HEK293 (cell line): ENCODE measurements at regions not wholly inside any gene's neighbourhood (a gene's known extent, or its start where the extent isn't known, plus 50 kb on each side); places are given as distances from the start of the nearest gene placed in this dataset.

ENCODE experiments used
- CTCF ChIA-PET: fragments of 350-600 bp; formaldehyde crosslinking; extraction: SDS; loops from one replicate; lab custom pipeline; 2021; ENCODE audit warnings: antibody characterized with exemption; lab: Yijun Ruan, JAX
- POLR2A ChIA-PET: fragments of 300-600 bp; formaldehyde crosslinking; extraction: SDS; loops from one replicate; lab custom pipeline; 2020; ENCODE audit warnings: antibody characterized with exemption, inconsistent platforms; lab: Yijun Ruan, JAX
- H3K27ac ChIP-seq: fragments of 200-500 bp; sonication (Bioruptor generic); 2 replicates; pipeline ENCODE4 v1.5.1; 2014; ENCODE audit warnings: low read depth, low read length, control low read depth, inconsistent platforms; ENCODE audit errors: extremely low read depth
- H3K36me3 ChIP-seq, 2 experiments: fragments of 200-500 bp in 1 of 2; sonication (Bioruptor generic) in 1 of 2; 1 replicate in 1 of 2; 2 replicates in 1 of 2; pipeline ENCODE4 v1.5.1; 2014 to 2017; ENCODE audit warnings: inconsistent platforms in 2 of 2, low read length in 2 of 2; ENCODE audit not compliant: control insufficient read depth in 2 of 2, insufficient read depth in 1 of 2
- H3K4me1 ChIP-seq: fragments of 200-500 bp; sonication (Bioruptor generic); 2 replicates; pipeline ENCODE4 v1.5.1; 2014; ENCODE audit warnings: mild to moderate bottlenecking, low read length, inconsistent platforms; ENCODE audit not compliant: control insufficient read depth, insufficient read depth
- H3K4me3 ChIP-seq: 2 replicates; pipeline ENCODE4 v1.5.1; 2011; ENCODE audit warnings: low read depth, mild to moderate bottlenecking, control low read depth, low read length, moderate library complexity
- H3K9me3 ChIP-seq: fragments of 200-500 bp; sonication (Bioruptor generic); 2 replicates; pipeline ENCODE4 v1.5.1; 2014; ENCODE audit warnings: low read depth, low read length, inconsistent platforms; ENCODE audit not compliant: control insufficient read depth, insufficient read depth
- BCL11B ChIP-seq: fragments of 450-650 bp; formaldehyde crosslinking; IDR thresholded peaks from 2 replicates; pipeline ENCODE4 v1.5.1; 2016; ENCODE audit warnings: low read depth, missing biosample characterization, missing genetic modification characterization
- HIC1 ChIP-seq: fragments of 450-650 bp; formaldehyde crosslinking; IDR thresholded peaks from 2 replicates; pipeline ENCODE4 v1.5.1; 2016; ENCODE audit warnings: missing biosample characterization, missing genetic modification characterization
- HOXD13 ChIP-seq: sonication (generic); formaldehyde crosslinking; IDR thresholded peaks from 2 replicates; pipeline ENCODE4 v1.8.0; 2022; ENCODE audit warnings: missing genetic modification reagents, borderline replicate concordance
- OVOL3 ChIP-seq: fragments of 450-650 bp; formaldehyde crosslinking; IDR thresholded peaks from 2 replicates; pipeline ENCODE4 v1.5.1; 2016; ENCODE audit warnings: missing biosample characterization, missing genetic modification characterization
- SP7 ChIP-seq: fragments of 450-650 bp; formaldehyde crosslinking; IDR thresholded peaks from 2 replicates; pipeline ENCODE4 v1.5.1; 2016; ENCODE audit warnings: missing biosample characterization, missing genetic modification characterization
- YY2 ChIP-seq: fragments of 450-650 bp; formaldehyde crosslinking; IDR thresholded peaks from 2 replicates; pipeline ENCODE4 v1.5.1; 2016; ENCODE audit warnings: missing biosample characterization, missing genetic modification characterization
- ZEB2 ChIP-seq: fragments of 450-650 bp; formaldehyde crosslinking; IDR thresholded peaks from 2 replicates; pipeline ENCODE4 v1.5.1; 2016; ENCODE audit warnings: missing biosample characterization, missing genetic modification characterization
- ZFHX2 ChIP-seq: fragments of 450-650 bp; formaldehyde crosslinking; conservative IDR thresholded peaks from 2 replicates; pipeline ENCODE4 v1.5.1; 2016; ENCODE audit warnings: missing biosample characterization, missing genetic modification characterization
- ZFP41 ChIP-seq: fragments of 450-650 bp; formaldehyde crosslinking; IDR thresholded peaks from 2 replicates; pipeline ENCODE4 v1.5.1; 2016; ENCODE audit warnings: missing biosample characterization, missing genetic modification characterization, borderline replicate concordance
- ZNF10 ChIP-seq: fragments of 450-650 bp; formaldehyde crosslinking; IDR thresholded peaks from 2 replicates; pipeline ENCODE4 v1.5.1; 2017; ENCODE audit warnings: missing biosample characterization, missing genetic modification characterization
- ZNF146 ChIP-seq: fragments of 450-650 bp; formaldehyde crosslinking; IDR thresholded peaks from 2 replicates; pipeline ENCODE4 v1.5.1; 2016; ENCODE audit warnings: missing biosample characterization, missing genetic modification characterization
- ZNF16 ChIP-seq: fragments of 450-650 bp; formaldehyde crosslinking; IDR thresholded peaks from 2 replicates; pipeline ENCODE4 v1.5.1; 2016; ENCODE audit warnings: low read depth, missing biosample characterization, missing genetic modification characterization
- ZNF19 ChIP-seq: fragments of 450-650 bp; formaldehyde crosslinking; IDR thresholded peaks from 2 replicates; pipeline ENCODE4; 2016; ENCODE audit warnings: missing biosample characterization, missing genetic modification characterization, low read depth
- ZNF266 ChIP-seq: fragments of 450-650 bp; formaldehyde crosslinking; IDR thresholded peaks from 2 replicates; pipeline ENCODE4 v1.5.1; 2016; ENCODE audit warnings: missing biosample characterization, missing genetic modification characterization, low read depth
- ZNF324 ChIP-seq: fragments of 450-650 bp; formaldehyde crosslinking; IDR thresholded peaks from 2 replicates; pipeline ENCODE4 v1.5.1; 2016; ENCODE audit warnings: missing biosample characterization, missing genetic modification characterization
- ZNF350 ChIP-seq: fragments of 450-650 bp; formaldehyde crosslinking; IDR thresholded peaks from 2 replicates; pipeline ENCODE4 v1.5.0; 2017; ENCODE audit warnings: missing biosample characterization, mild to moderate bottlenecking, missing genetic modification characterization
- ZNF366 ChIP-seq: fragments of 450-650 bp; formaldehyde crosslinking; conservative IDR thresholded peaks from 2 replicates; pipeline ENCODE4 v1.5.1; 2016; ENCODE audit warnings: missing biosample characterization, missing genetic modification characterization
- ZNF394 ChIP-seq: fragments of 450-650 bp; formaldehyde crosslinking; IDR thresholded peaks from 2 replicates; pipeline ENCODE4 v1.5.1; 2016; ENCODE audit warnings: missing biosample characterization, missing genetic modification characterization, mild to moderate bottlenecking, moderate library complexity, borderline replicate concordance
- ZNF529 ChIP-seq: fragments of 450-650 bp; formaldehyde crosslinking; IDR thresholded peaks from 2 replicates; pipeline ENCODE4 v1.5.1; 2017; ENCODE audit warnings: missing genetic modification characterization, missing biosample characterization; ENCODE audit not compliant: insufficient replicate concordance
- ZNF530 ChIP-seq: fragments of 450-650 bp; formaldehyde crosslinking; IDR thresholded peaks from 2 replicates; pipeline ENCODE4 v1.5.1; 2016; ENCODE audit warnings: low read depth, missing biosample characterization, missing genetic modification characterization
- ZNF610 ChIP-seq: fragments of 450-650 bp; formaldehyde crosslinking; IDR thresholded peaks from 2 replicates; pipeline ENCODE4 v1.5.1; 2016; ENCODE audit warnings: missing biosample characterization, missing genetic modification characterization, borderline replicate concordance
- TF ChIP-seq, protein P1 (sequence below): fragments of 450-650 bp; formaldehyde crosslinking; IDR thresholded peaks from 2 replicates; pipeline ENCODE4 v1.5.1; 2016; ENCODE audit warnings: missing biosample characterization, missing genetic modification characterization
- TF ChIP-seq, protein P2 (sequence below): fragments of 450-650 bp; formaldehyde crosslinking; IDR thresholded peaks from 2 replicates; pipeline ENCODE4 v1.5.1; 2016; ENCODE audit warnings: missing biosample characterization, missing genetic modification characterization
- TF ChIP-seq, protein P3 (sequence below): fragments of 450-650 bp; formaldehyde crosslinking; IDR thresholded peaks from 2 replicates; pipeline ENCODE4 v1.5.1; 2016; ENCODE audit warnings: missing biosample characterization, missing genetic modification characterization

GRCh38 chr6:103910018-103910417, 949.7 kb downstream of the HACE1 start:
- no peaks in the 10 kb centered on the region for H3K36me3 ChIP-seq
- H3K27ac ChIP-seq = no peak overlapping the region
- no peaks in the 10 kb centered on the region for H3K9me3 ChIP-seq
- TF ChIP-seq HOXD13 (CRISPR knock-in tag) (no peak), ZNF366 (no peak), ZNF10 (tag by site-specific recombination) (peak; percentile 58; the same call in 1 of the 2 replicates), ZEB2 (no peak), BCL11B (tag by site-specific recombination) (no peak)
- ChIA-PET POLR2A (no interaction called here), CTCF (interaction anchor here (0.6 kb wide), 1 partner anchor 29 kb away, joined by 5 read pairs; no protein-coding TSS in a partner anchor)
- H3K4me3 ChIP-seq = no peak overlapping the region
- no peaks in the 10 kb centered on the region for H3K4me1 ChIP-seq

GRCh38 chr6:103908898-103909297, 950.8 kb downstream of the HACE1 start:
- CTCF ChIA-PET = interaction anchor here (0.6 kb wide), 1 partner anchor 9 kb away, joined by 3 read pairs; no protein-coding TSS in a partner anchor
- Histone ChIP-seq H3K36me3 (no peaks in the 10 kb centered on the region), H3K4me1 (no peaks in the 10 kb centered on the region)
- TF ChIP-seq YY2 (tag by site-specific recombination) = no peak
- TF ChIP-seq ZNF350 (tag by site-specific recombination) = no peak
- no peak for TF ChIP-seq ZFP41 (tag by site-specific recombination)
- TF ChIP-seq, protein P1, sequence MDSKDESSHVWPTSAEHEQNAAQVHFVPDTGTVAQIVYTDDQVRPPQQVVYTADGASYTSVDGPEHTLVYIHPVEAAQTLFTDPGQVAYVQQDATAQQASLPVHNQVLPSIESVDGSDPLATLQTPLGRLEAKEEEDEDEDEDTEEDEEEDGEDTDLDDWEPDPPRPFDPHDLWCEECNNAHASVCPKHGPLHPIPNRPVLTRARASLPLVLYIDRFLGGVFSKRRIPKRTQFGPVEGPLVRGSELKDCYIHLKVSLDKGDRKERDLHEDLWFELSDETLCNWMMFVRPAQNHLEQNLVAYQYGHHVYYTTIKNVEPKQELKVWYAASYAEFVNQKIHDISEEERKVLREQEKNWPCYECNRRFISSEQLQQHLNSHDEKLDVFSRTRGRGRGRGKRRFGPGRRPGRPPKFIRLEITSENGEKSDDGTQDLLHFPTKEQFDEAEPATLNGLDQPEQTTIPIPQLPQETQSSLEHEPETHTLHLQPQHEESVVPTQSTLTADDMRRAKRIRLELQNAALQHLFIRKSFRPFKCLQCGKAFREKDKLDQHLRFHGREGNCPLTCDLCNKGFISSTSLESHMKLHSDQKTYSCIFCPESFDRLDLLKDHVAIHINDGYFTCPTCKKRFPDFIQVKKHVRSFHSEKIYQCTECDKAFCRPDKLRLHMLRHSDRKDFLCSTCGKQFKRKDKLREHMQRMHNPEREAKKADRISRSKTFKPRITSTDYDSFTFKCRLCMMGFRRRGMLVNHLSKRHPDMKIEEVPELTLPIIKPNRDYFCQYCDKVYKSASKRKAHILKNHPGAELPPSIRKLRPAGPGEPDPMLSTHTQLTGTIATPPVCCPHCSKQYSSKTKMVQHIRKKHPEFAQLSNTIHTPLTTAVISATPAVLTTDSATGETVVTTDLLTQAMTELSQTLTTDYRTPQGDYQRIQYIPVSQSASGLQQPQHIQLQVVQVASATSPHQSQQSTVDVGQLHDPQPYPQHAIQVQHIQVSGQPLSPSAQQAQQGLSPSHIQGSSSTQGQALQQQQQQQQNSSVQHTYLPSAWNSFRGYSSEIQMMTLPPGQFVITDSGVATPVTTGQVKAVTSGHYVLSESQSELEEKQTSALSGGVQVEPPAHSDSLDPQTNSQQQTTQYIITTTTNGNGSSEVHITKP (tag by site-specific recombination) = no peak
- TF ChIP-seq HIC1 (tag by site-specific recombination) = no peak
- no peak for TF ChIP-seq ZNF324 (tag by site-specific recombination)
- no peak for TF ChIP-seq OVOL3 (tag by site-specific recombination)
- no peak for TF ChIP-seq ZNF529 (tag by site-specific recombination)
- TF ChIP-seq, protein P2, sequence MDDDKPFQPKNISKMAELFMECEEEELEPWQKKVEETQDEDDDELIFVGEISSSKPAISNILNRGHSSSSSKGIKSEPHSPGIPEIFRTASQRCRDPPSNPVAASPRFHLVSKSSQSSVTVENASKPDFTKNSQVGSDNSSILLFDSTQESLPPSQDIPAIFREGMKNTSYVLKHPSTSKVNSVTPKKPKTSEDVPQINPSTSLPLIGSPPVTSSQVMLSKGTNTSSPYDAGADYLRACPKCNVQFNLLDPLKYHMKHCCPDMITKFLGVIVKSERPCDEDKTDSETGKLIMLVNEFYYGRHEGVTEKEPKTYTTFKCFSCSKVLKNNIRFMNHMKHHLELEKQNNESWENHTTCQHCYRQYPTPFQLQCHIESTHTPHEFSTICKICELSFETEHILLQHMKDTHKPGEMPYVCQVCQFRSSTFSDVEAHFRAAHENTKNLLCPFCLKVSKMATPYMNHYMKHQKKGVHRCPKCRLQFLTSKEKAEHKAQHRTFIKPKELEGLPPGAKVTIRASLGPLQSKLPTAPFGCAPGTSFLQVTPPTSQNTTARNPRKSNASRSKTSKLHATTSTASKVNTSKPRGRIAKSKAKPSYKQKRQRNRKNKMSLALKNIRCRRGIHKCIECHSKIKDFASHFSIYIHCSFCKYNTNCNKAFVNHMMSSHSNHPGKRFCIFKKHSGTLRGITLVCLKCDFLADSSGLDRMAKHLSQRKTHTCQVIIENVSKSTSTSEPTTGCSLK = no peak
- TF ChIP-seq, all 188 proteins: peak for 0
- Histone ChIP-seq H3K27ac (no peak overlapping the region), H3K9me3 (no peaks in the 10 kb centered on the region), H3K4me3 (no peak overlapping the region)
- POLR2A ChIA-PET = no interaction called here

- CTCF ChIA-PET = no interaction called here
- Histone ChIP-seq H3K4me1 (no peaks in the 10 kb centered on the region), H3K36me3 (no peaks in the 10 kb centered on the region), H3K27ac (no peak overlapping the region), H3K4me3 (no peak overlapping the region), H3K9me3 (no peaks in the 10 kb centered on the region)
- POLR2A ChIA-PET = no interaction called here
- TF ChIP-seq ZNF146 (tag by site-specific recombination) (no peak), ZNF394 (tag by site-specific recombination) (no peak), ZNF266 (tag by site-specific recombination) (no peak), ZNF610 (tag by site-specific recombination) (no peak), SP7 (tag by site-specific recombination) (no peak), ZNF530 (tag by site-specific recombination) (no peak), ZNF19 (tag by site-specific recombination) (no peak), ZNF16 (tag by site-specific recombination) (no peak), ZFHX2 (tag by site-specific recombination) (no peak)
- TF ChIP-seq, protein P3, sequence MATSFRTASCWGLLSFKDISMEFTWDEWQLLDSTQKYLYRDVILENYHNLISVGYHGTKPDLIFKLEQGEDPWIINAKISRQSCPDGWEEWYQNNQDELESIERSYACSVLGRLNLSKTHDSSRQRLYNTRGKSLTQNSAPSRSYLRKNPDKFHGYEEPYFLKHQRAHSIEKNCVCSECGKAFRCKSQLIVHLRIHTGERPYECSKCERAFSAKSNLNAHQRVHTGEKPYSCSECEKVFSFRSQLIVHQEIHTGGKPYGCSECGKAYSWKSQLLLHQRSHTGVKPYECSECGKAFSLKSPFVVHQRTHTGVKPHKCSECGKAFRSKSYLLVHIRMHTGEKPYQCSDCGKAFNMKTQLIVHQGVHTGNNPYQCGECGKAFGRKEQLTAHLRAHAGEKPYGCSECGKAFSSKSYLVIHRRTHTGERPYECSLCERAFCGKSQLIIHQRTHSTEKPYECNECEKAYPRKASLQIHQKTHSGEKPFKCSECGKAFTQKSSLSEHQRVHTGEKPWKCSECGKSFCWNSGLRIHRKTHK (tag by site-specific recombination) = no peak
Observed at GRCh38 chr6:103895136-103895535, 964.6 kb downstream of the HACE1 start.
